CD4-positive, alpha-beta memory T cell (primary cell): ENCODE measurements at regions not wholly inside any gene's neighbourhood (a gene's known extent, or its start where the extent isn't known, plus 50 kb on each side); places are given as distances from the start of the nearest gene placed in this dataset.
"Not testable (repeated sequence)": the region's sequence is repeated elsewhere in the genome, so short reads cannot be mapped to it uniquely, and the experiment has no call there.

Experiments
- CTCF ChIA-PET: fragments of 350-600 bp; sonication (Branson Sonifier 250); formaldehyde crosslinking; loops from one replicate; lab custom pipeline; 2021; ENCODE audit warnings: inconsistent platforms; ENCODE audit not compliant: partially characterized antibody; lab: Charles Lee
- POLR2A ChIA-PET: fragments of 350-600 bp; sonication (Branson Sonifier 250); formaldehyde crosslinking; loops from one replicate; lab custom pipeline; 2021; ENCODE audit not compliant: partially characterized antibody; lab: Charles Lee
- DNase-seq, 5 donors: peaks; one replicate each; pipeline versions ENCODE4 v3.0.0 to v3.0.0-alpha.2; 2020 to 2022; ENCODE audit warnings: mixed read lengths in 1 of 5
- H3K27ac ChIP-seq: one replicate; pipeline ENCODE4 v1.7.0; 2013; ENCODE audit warnings: low read depth, low read length
- H3K27me3 ChIP-seq: 2 replicates; pipeline ENCODE4 v1.7.0; 2013; ENCODE audit warnings: mild to moderate bottlenecking, low read length, moderate library complexity; ENCODE audit not compliant: insufficient read depth
- H3K36me3 ChIP-seq: 2 replicates; pipeline ENCODE4 v1.7.0; 2013; ENCODE audit warnings: mild to moderate bottlenecking, low read length, moderate library complexity; ENCODE audit not compliant: insufficient read depth
- H3K4me1 ChIP-seq: 2 replicates; pipeline ENCODE4 v1.7.0; 2013; ENCODE audit warnings: mild to moderate bottlenecking, low read length, moderate library complexity; ENCODE audit not compliant: insufficient read depth
- H3K4me3 ChIP-seq, 2 donors: one replicate each; pipeline ENCODE4 v1.7.0; 2013; ENCODE audit warnings: low read length in 2 of 2, mild to moderate bottlenecking in 1 of 2
- H3K9me3 ChIP-seq, 2 donors: one replicate each; pipeline ENCODE4 v1.7.0; 2013; ENCODE audit warnings: low read length in 2 of 2, control low read depth in 1 of 2; ENCODE audit not compliant: control insufficient read depth in 1 of 2
- H3K27ac Mint-ChIP-seq, 7 donors: one replicate each; pipeline ENCODE4 v1.8.0; 2020 to 2021; ENCODE audit warnings: mixed read lengths in 7 of 7, mild to moderate bottlenecking in 6 of 7, inconsistent platforms in 3 of 7, moderate library complexity in 3 of 7
- H3K27me3 Mint-ChIP-seq, 2 donors: one replicate each; pipeline ENCODE4 v1.8.0; 2020 to 2021; ENCODE audit warnings: mixed read lengths in 2 of 2
- H3K36me3 Mint-ChIP-seq, 2 donors: one replicate each; pipeline ENCODE4 v1.8.0; 2020 to 2021; ENCODE audit warnings: mixed read lengths in 2 of 2, inconsistent platforms in 1 of 2, mild to moderate bottlenecking in 1 of 2
- H3K4me1 Mint-ChIP-seq, 4 donors: one replicate each; pipeline ENCODE4 v1.8.0; 2020 to 2021; ENCODE audit warnings: mixed read lengths in 4 of 4, mild to moderate bottlenecking in 1 of 4
- H3K4me3 Mint-ChIP-seq, 8 donors: one replicate each; pipeline ENCODE4 v1.8.0; 2020 to 2021; ENCODE audit warnings: mixed read lengths in 8 of 8, mild to moderate bottlenecking in 7 of 8, moderate library complexity in 6 of 8, inconsistent platforms in 3 of 8
- H3K9me3 Mint-ChIP-seq, 8 donors: one replicate each; pipeline ENCODE4 v1.8.0; 2020 to 2021; ENCODE audit warnings: mixed read lengths in 8 of 8, mild to moderate bottlenecking in 5 of 8, inconsistent platforms in 3 of 8, moderate library complexity in 1 of 8
- intact Hi-C: fragments of 100-400 bp; cut with micrococcal nuclease; formaldehyde crosslinking; loops from one replicate; pipeline ENCODE4 v1.15.1; 2023

- H3K27me3 Mint-ChIP-seq, result peaks cover 16 to 42% of the 10 kb centered on the region in 2 donors
- H3K27ac Mint-ChIP-seq, result no peak overlapping the region
- no peaks in the 10 kb centered on the region for H3K4me1 Mint-ChIP-seq
- H3K36me3 ChIP-seq, result no peaks in the 10 kb centered on the region
- no peak overlapping the region for H3K4me3 ChIP-seq
- intact Hi-C loops, result no loop called here
- ChIA-PET CTCF (no interaction called here), POLR2A (no interaction called here)
- no peaks in the 10 kb centered on the region for H3K9me3 ChIP-seq
- no peak for DNase-seq
- H3K27ac ChIP-seq, result no peak overlapping the region
- peaks cover 3% of the 10 kb centered on the region for H3K27me3 ChIP-seq
- no peaks in the 10 kb centered on the region for H3K36me3 Mint-ChIP-seq
- peaks cover 0 to 29% (median 6%) of the 10 kb centered on the region in 8 donors for H3K9me3 Mint-ChIP-seq
- H3K4me3 Mint-ChIP-seq, result no peak overlapping the region
- no peaks in the 10 kb centered on the region for H3K4me1 ChIP-seq
Measured at GRCh38 chr1:5611431-5611830, 380.8 kb downstream of the NPHP4 start.

GRCh38 chr1:5610432-5610831, 381.8 kb downstream of the NPHP4 start:
- no peaks in the 10 kb centered on the region for H3K4me1 Mint-ChIP-seq
- Histone ChIP-seq H3K36me3 (no peaks in the 10 kb centered on the region), H3K27ac (no peak overlapping the region), H3K4me1 (no peaks in the 10 kb centered on the region), H3K9me3 (no peaks in the 10 kb centered on the region), H3K4me3 (no peak overlapping the region), H3K27me3 (peaks cover 3% of the 10 kb centered on the region)
- no peak for DNase-seq
- ChIA-PET POLR2A (no interaction called here), CTCF (no interaction called here)
- intact Hi-C loops, result no loop called here
- H3K27ac Mint-ChIP-seq, result no peak overlapping the region
- H3K4me3 Mint-ChIP-seq, result no peak overlapping the region
- peaks cover 0 to 29% (median 6%) of the 10 kb centered on the region in 8 donors for H3K9me3 Mint-ChIP-seq
- peaks cover 16 to 37% of the 10 kb centered on the region in 2 donors for H3K27me3 Mint-ChIP-seq
- H3K36me3 Mint-ChIP-seq, result no peaks in the 10 kb centered on the region

- no peak for DNase-seq
- H3K4me3 Mint-ChIP-seq, result no peak overlapping the region
- H3K9me3 Mint-ChIP-seq, result peaks cover 0 to 16% (median under 1%) of the 10 kb centered on the region in 8 donors
- H3K27ac Mint-ChIP-seq, result peak overlapping the region in 1 of 7 donors; percentile 83
- ChIA-PET CTCF (no interaction called here), POLR2A (no interaction called here)
- no peaks in the 10 kb centered on the region for H3K4me1 Mint-ChIP-seq
- Histone ChIP-seq H3K4me3 (no peak overlapping the region), H3K36me3 (no peaks in the 10 kb centered on the region), H3K27ac (no peak overlapping the region), H3K4me1 (no peaks in the 10 kb centered on the region), H3K27me3 (peaks cover 3% of the 10 kb centered on the region), H3K9me3 (no peaks in the 10 kb centered on the region)
- no peaks in the 10 kb centered on the region for H3K36me3 Mint-ChIP-seq
- intact Hi-C loops, result no loop called here
- peaks cover 12 to 13% of the 10 kb centered on the region in 2 donors for H3K27me3 Mint-ChIP-seq
Measured at GRCh38 chr1:5603353-5604104, 388.7 kb downstream of the NPHP4 start.

- H3K4me1 Mint-ChIP-seq, POLR2A ChIA-PET, H3K4me1 ChIP-seq, intact Hi-C loops, H3K9me3 Mint-ChIP-seq, DNase-seq, CTCF ChIA-PET, H3K27me3 ChIP-seq, H3K36me3 Mint-ChIP-seq, H3K36me3 ChIP-seq, H3K4me3 Mint-ChIP-seq, H3K27ac Mint-ChIP-seq, H3K27ac ChIP-seq, H3K4me3 ChIP-seq, H3K9me3 ChIP-seq: not testable (repeated sequence)
- H3K27me3 Mint-ChIP-seq, result peaks cover 12 to 13% of the 10 kb centered on the region in 2 donors
Measured at GRCh38 chr1:5602718-5603117, 389.5 kb downstream of the NPHP4 start.

GRCh38 chr1:5601516-5601915, 390.7 kb downstream of the NPHP4 start:
- ChIA-PET CTCF (no interaction called here), POLR2A (no interaction called here)
- H3K9me3 Mint-ChIP-seq, result peaks cover 0 to 7% (median 0%) of the 10 kb centered on the region in 8 donors
- Histone ChIP-seq H3K9me3 (no peaks in the 10 kb centered on the region), H3K27me3 (no peaks in the 10 kb centered on the region), H3K36me3 (no peaks in the 10 kb centered on the region), H3K27ac (no peak overlapping the region), H3K4me3 (no peak overlapping the region), H3K4me1 (no peaks in the 10 kb centered on the region)
- intact Hi-C loops, result no loop called here
- no peak overlapping the region for H3K4me3 Mint-ChIP-seq
- peak overlapping the region in 1 of 7 donors; percentile 35 for H3K27ac Mint-ChIP-seq
- no peak for DNase-seq
- H3K27me3 Mint-ChIP-seq, result peaks cover 12 to 13% of the 10 kb centered on the region in 2 donors
- no peaks in the 10 kb centered on the region for H3K4me1 Mint-ChIP-seq
- H3K36me3 Mint-ChIP-seq, result no peaks in the 10 kb centered on the region

GRCh38 chr1:5599541-5599940, 392.7 kb downstream of the NPHP4 start:
- Histone ChIP-seq H3K27me3 (no peaks in the 10 kb centered on the region), H3K4me3 (no peak overlapping the region), H3K36me3 (no peaks in the 10 kb centered on the region), H3K27ac (no peak overlapping the region), H3K4me1 (no peaks in the 10 kb centered on the region), H3K9me3 (no peaks in the 10 kb centered on the region)
- H3K36me3 Mint-ChIP-seq, result no peaks in the 10 kb centered on the region
- H3K27ac Mint-ChIP-seq, result no peak overlapping the region
- no peak overlapping the region for H3K4me3 Mint-ChIP-seq
- POLR2A ChIA-PET, result no interaction called here
- intact Hi-C loops, result no loop called here
- no peaks in the 10 kb centered on the region for H3K4me1 Mint-ChIP-seq
- DNase-seq, result no peak
- CTCF ChIA-PET, result no interaction called here
- H3K27me3 Mint-ChIP-seq, result peaks cover 12 to 13% of the 10 kb centered on the region in 2 donors
- peaks cover 0 to 7% (median 0%) of the 10 kb centered on the region in 8 donors for H3K9me3 Mint-ChIP-seq

GRCh38 chr1:5598824-5599395, 393.3 kb downstream of the NPHP4 start:
- Histone ChIP-seq H3K36me3 (no peaks in the 10 kb centered on the region), H3K4me3 (no peak overlapping the region), H3K27ac (no peak overlapping the region), H3K4me1 (no peaks in the 10 kb centered on the region), H3K27me3 (no peaks in the 10 kb centered on the region), H3K9me3 (no peaks in the 10 kb centered on the region)
- Mint-ChIP-seq H3K4me3 (no peak overlapping the region), H3K4me1 (no peaks in the 10 kb centered on the region), H3K27ac (no peak overlapping the region), H3K9me3 (peaks cover 0 to 2% (median 0%) of the 10 kb centered on the region in 8 donors), H3K27me3 (peaks cover 8 to 13% of the 10 kb centered on the region in 2 donors), H3K36me3 (no peaks in the 10 kb centered on the region)
- no peak for DNase-seq
- ChIA-PET CTCF (no interaction called here), POLR2A (no interaction called here)
- intact Hi-C loops, result no loop called here
